ENCODE measurements at regions not wholly inside any gene's neighbourhood (a gene's known extent, or its start where the extent isn't known, plus 50 kb on each side); places are given as distances from the start of the nearest gene placed in this dataset.

DNA sequence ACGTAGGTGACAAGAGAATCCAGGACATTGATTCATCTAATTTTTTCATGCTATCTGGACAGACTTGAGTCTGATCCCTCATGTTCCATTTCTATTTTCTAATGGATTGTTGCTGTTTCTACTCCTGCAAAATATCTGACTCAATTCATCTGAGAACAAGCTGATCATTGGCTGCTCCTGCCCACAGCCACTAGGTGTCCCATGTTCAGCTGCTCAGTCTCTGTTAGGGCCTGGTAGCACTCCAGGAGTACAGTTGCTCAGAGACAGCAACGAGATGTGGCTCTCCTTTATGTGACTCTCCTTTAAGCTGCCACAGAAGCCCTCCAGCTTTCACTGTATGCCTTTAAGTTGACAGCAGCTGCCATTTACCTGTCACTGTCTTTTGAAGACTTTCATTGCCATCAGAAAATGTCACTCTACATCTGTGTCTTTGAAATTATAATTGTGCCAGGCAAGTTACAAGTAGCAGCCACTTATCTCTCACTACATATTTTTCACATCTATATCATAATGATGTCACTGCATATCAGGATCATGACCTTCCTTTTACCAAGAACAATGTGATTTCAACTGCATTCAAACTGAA lies 1944.2 kb upstream of the NUDT12 start:
- Mint-ChIP-seq H3K4me3 (no peak overlapping the region), H3K4me1 (peaks cover 8% of the 10 kb centered on the region), H3K27ac (no peak overlapping the region), H3K36me3 (ENCODE audit: low read depth) (no peaks in the 10 kb centered on the region), H3K9me3 (no peaks in the 10 kb centered on the region), H3K27me3 (ENCODE audit: low read depth, poor library complexity) (no peaks in the 10 kb centered on the region)
- DNase-seq = peak; percentile 8
- TF ChIP-seq CTCF (IDR thresholded peaks at IDR 0.05) = peak; percentile 31

DNA sequence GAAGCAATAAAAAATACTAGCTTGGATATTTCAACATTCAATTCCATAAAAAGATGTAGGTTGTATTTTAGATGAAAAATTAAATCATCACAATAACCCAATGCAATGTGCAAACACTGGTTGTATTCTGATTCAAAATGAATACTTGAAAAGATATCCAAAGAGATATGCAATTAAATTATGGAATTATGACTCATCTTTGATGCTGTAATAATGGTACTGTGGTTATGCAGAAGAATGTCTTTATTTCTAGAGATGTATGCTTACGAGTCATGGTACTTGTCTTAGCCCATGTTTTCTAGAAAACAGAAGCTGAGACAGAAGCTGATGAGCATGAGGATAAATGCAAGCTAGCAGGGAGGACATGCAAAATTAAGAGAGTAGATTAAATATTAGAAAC lies 1941.4 kb upstream of the NUDT12 start:
- no peak overlapping the region for H3K27ac Mint-ChIP-seq
- H3K4me1 Mint-ChIP-seq = no peaks in the 10 kb centered on the region
- H3K27me3 Mint-ChIP-seq (ENCODE audit: low read depth, poor library complexity) = no peaks in the 10 kb centered on the region
- no peaks in the 10 kb centered on the region for H3K9me3 Mint-ChIP-seq
- no peak overlapping the region for H3K4me3 Mint-ChIP-seq
- DNase-seq = no peak
- TF ChIP-seq CTCF (IDR thresholded peaks at IDR 0.05) = no peak
- no peaks in the 10 kb centered on the region for H3K36me3 Mint-ChIP-seq (ENCODE audit: low read depth)

GRCh38 chr5:105501315-105501714 lies 1938.7 kb upstream of the NUDT12 start:
- no peak for TF ChIP-seq CTCF (IDR thresholded peaks at IDR 0.05)
- DNase-seq = no peak
- Mint-ChIP-seq H3K36me3 (ENCODE audit: low read depth) (no peaks in the 10 kb centered on the region), H3K27me3 (ENCODE audit: low read depth, poor library complexity) (no peaks in the 10 kb centered on the region), H3K9me3 (no peaks in the 10 kb centered on the region), H3K27ac (no peak overlapping the region), H3K4me1 (no peaks in the 10 kb centered on the region), H3K4me3 (no peak overlapping the region)

GRCh38 chr5:105475401-105475800 lies 1912.8 kb upstream of the NUDT12 start:
- no peak for DNase-seq
- no peak for TF ChIP-seq CTCF (IDR thresholded peaks at IDR 0.05)
- Mint-ChIP-seq H3K4me3 (no peak overlapping the region), H3K9me3 (peaks cover 10% of the 10 kb centered on the region), H3K36me3 (ENCODE audit: low read depth) (no peaks in the 10 kb centered on the region), H3K27me3 (ENCODE audit: low read depth, poor library complexity) (no peaks in the 10 kb centered on the region), H3K4me1 (no peaks in the 10 kb centered on the region), H3K27ac (no peak overlapping the region)

- Mint-ChIP-seq H3K36me3 (ENCODE audit: low read depth) (no peaks in the 10 kb centered on the region), H3K4me1 (no peaks in the 10 kb centered on the region), H3K27ac (no peak overlapping the region), H3K4me3 (no peak overlapping the region), H3K9me3 (peaks cover 34% of the 10 kb centered on the region), H3K27me3 (ENCODE audit: low read depth, poor library complexity) (peaks cover 2% of the 10 kb centered on the region)
- no peak for TF ChIP-seq CTCF (IDR thresholded peaks at IDR 0.05)
- DNase-seq = no peak
Observed at GRCh38 chr5:105462377-105462776, 1899.8 kb upstream of the NUDT12 start.

GRCh38 chr5:105460721-105461120 lies 1898.1 kb upstream of the NUDT12 start:
- Mint-ChIP-seq H3K36me3 (ENCODE audit: low read depth) (no peaks in the 10 kb centered on the region), H3K4me1 (no peaks in the 10 kb centered on the region), H3K27ac (no peak overlapping the region), H3K4me3 (no peak overlapping the region), H3K9me3 (peaks cover 34% of the 10 kb centered on the region), H3K27me3 (ENCODE audit: low read depth, poor library complexity) (no peaks in the 10 kb centered on the region)
- no peak for DNase-seq
- TF ChIP-seq CTCF (IDR thresholded peaks at IDR 0.05) = no peak

All from nephron progenitor cell (in vitro differentiated cells).